Transverse colon (tissue), 3 donors: ENCODE measurements at regions not wholly inside any gene's neighbourhood (a gene's known extent, or its start where the extent isn't known, plus 50 kb on each side); places are given as distances from the start of the nearest gene placed in this dataset.

Experiments
- EP300 ChIP-seq: sonication (generic); formaldehyde crosslinking; IDR thresholded peaks from one replicate; pipeline ENCODE4 v1.6.1; 2017; ENCODE audit warnings: antibody characterized with exemption, low read depth
- POLR2A ChIP-seq: fragments of 450-650 bp; IDR thresholded peaks from one replicate; pipeline ENCODE4 v1.6.1; 2016; ENCODE audit warnings: antibody characterized with exemption, mild to moderate bottlenecking, moderate library complexity
- TF ChIP-seq, protein P1 (sequence below), 5 experiments: fragments of 200-600 bp in 3 of 5; fragments of 450-650 bp in 2 of 5; sonication (generic) in 3 of 5; IDR thresholded peaks; 1 replicate in 2 of 5; 2 replicates in 3 of 5; pipeline ENCODE4 v1.5.1; 2016 to 2017; ENCODE audit warnings: antibody characterized with exemption in 5 of 5, inconsistent platforms in 3 of 5, mild to moderate bottlenecking in 2 of 5, moderate library complexity in 1 of 5

DNA sequence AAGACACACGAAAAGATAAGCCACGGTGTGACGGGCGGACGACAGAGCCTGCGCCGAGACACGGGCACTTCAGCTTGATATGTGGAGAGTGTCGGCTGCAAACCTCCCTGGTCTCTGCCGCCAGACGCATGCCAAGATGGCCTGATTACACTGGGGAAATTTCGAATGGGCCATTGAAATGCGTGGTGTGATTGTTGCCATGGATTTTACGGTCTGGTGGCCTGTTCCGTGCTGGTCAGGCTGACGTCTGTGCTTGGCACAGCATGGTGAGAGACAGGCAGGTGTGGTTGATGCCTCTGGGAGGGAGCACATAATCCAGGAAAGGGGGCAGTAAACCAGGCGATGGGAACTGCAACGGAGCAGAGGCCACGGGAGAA is 105.6 kb upstream of the TMPRSS2 start:
- TF ChIP-seq POLR2A (no peak), EP300 (no peak)
- TF ChIP-seq, protein P1, sequence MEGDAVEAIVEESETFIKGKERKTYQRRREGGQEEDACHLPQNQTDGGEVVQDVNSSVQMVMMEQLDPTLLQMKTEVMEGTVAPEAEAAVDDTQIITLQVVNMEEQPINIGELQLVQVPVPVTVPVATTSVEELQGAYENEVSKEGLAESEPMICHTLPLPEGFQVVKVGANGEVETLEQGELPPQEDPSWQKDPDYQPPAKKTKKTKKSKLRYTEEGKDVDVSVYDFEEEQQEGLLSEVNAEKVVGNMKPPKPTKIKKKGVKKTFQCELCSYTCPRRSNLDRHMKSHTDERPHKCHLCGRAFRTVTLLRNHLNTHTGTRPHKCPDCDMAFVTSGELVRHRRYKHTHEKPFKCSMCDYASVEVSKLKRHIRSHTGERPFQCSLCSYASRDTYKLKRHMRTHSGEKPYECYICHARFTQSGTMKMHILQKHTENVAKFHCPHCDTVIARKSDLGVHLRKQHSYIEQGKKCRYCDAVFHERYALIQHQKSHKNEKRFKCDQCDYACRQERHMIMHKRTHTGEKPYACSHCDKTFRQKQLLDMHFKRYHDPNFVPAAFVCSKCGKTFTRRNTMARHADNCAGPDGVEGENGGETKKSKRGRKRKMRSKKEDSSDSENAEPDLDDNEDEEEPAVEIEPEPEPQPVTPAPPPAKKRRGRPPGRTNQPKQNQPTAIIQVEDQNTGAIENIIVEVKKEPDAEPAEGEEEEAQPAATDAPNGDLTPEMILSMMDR (IDR thresholded peaks at IDR 0.05): no peak
